ENCODE measurements at regions not wholly inside any gene's neighbourhood (a gene's known extent, or its start where the extent isn't known, plus 50 kb on each side); places are given as distances from the start of the nearest gene placed in this dataset.
"Not testable (repeated sequence)": the region's sequence is repeated elsewhere in the genome, so short reads cannot be mapped to it uniquely, and the experiment has no call there.

GRCh38 chr2:63738019-63738418 lies 103.7 kb upstream of the UGP2 start:
- Histone ChIP-seq H3K4me2 (ENCODE audit: low read length) (no peak overlapping the region), H3K9ac (ENCODE audit: low read length) (no peak overlapping the region), H2AFZ (ENCODE audit: low read depth, low read length) (no peak overlapping the region), H3K36me3 (replicated peaks; ENCODE audit: low read depth, low read length) (no peaks in the 10 kb centered on the region), H3K4me3 (ENCODE audit: low read length) (no peak overlapping the region), H3K4me1 (ENCODE audit: low read length) (peaks cover 7% of the 10 kb centered on the region), H3K27me3 (ENCODE audit: low read depth, low read length) (no peaks in the 10 kb centered on the region), H3K9me3 (ENCODE audit: insufficient read depth, low read length) (no peaks in the 10 kb centered on the region), H3K27ac (ENCODE audit: low read length) (no peak overlapping the region), H4K20me1 (ENCODE audit: insufficient read depth, low read length) (no peaks in the 10 kb centered on the region), H3K79me2 (ENCODE audit: low read length) (no peaks in the 10 kb centered on the region)
- TF ChIP-seq EZH2phosphoT487 (IDR thresholded peaks at IDR 0.05; ENCODE audit: low read depth): no peak

GRCh38 chr2:63739180-63739579 lies 102.5 kb upstream of the UGP2 start:
- not testable (repeated sequence) for H3K9me3 ChIP-seq (ENCODE audit: insufficient read depth, low read length); H3K27me3 ChIP-seq (ENCODE audit: low read depth, low read length); H3K9ac ChIP-seq (ENCODE audit: low read length); H3K79me2 ChIP-seq (ENCODE audit: low read length); H3K4me3 ChIP-seq (ENCODE audit: low read length); H4K20me1 ChIP-seq (ENCODE audit: insufficient read depth, low read length); H3K27ac ChIP-seq (ENCODE audit: low read length); H3K4me2 ChIP-seq (ENCODE audit: low read length); H3K36me3 ChIP-seq (replicated peaks; ENCODE audit: low read depth, low read length); H2AFZ ChIP-seq (ENCODE audit: low read depth, low read length)
- H3K4me1 ChIP-seq (ENCODE audit: low read length): peaks cover 15% of the 10 kb centered on the region

- Histone ChIP-seq H3K4me3 (ENCODE audit: low read length) (no peak overlapping the region), H3K9me3 (ENCODE audit: insufficient read depth, low read length) (no peaks in the 10 kb centered on the region), H2AFZ (ENCODE audit: low read depth, low read length) (no peak overlapping the region), H3K27ac (ENCODE audit: low read length) (no peak overlapping the region), H3K4me1 (ENCODE audit: low read length) (peaks cover 23% of the 10 kb centered on the region), H3K4me2 (ENCODE audit: low read length) (no peak overlapping the region), H3K79me2 (ENCODE audit: low read length) (no peaks in the 10 kb centered on the region), H3K9ac (ENCODE audit: low read length) (no peak overlapping the region), H4K20me1 (ENCODE audit: insufficient read depth, low read length) (no peaks in the 10 kb centered on the region), H3K27me3 (ENCODE audit: low read depth, low read length) (no peaks in the 10 kb centered on the region), H3K36me3 (replicated peaks; ENCODE audit: low read depth, low read length) (no peaks in the 10 kb centered on the region)
- TF ChIP-seq EZH2phosphoT487 (IDR thresholded peaks at IDR 0.05; ENCODE audit: low read depth): no peak
- TF ChIP-seq CTCF (IDR thresholded peaks at IDR 0.05; ENCODE audit: low read depth, low read length): no peak
Observed at GRCh38 chr2:63740020-63740419, 101.7 kb upstream of the UGP2 start.

GRCh38 chr2:63740943-63741342 lies 100.8 kb upstream of the UGP2 start:
- H3K9ac ChIP-seq (ENCODE audit: low read length): no peak overlapping the region
- no peak overlapping the region for H3K4me2 ChIP-seq (ENCODE audit: low read length)

More at GRCh38 chr2:63740943-63741342, 100.8 kb upstream of the UGP2 start:
- Histone ChIP-seq H2AFZ (ENCODE audit: low read depth, low read length) (no peak overlapping the region), H3K79me2 (ENCODE audit: low read length) (no peaks in the 10 kb centered on the region), H3K27ac (ENCODE audit: low read length) (no peak overlapping the region), H3K36me3 (replicated peaks; ENCODE audit: low read depth, low read length) (no peaks in the 10 kb centered on the region), H3K27me3 (ENCODE audit: low read depth, low read length) (no peaks in the 10 kb centered on the region), H4K20me1 (ENCODE audit: insufficient read depth, low read length) (no peaks in the 10 kb centered on the region), H3K4me3 (ENCODE audit: low read length) (no peak overlapping the region), H3K9me3 (ENCODE audit: insufficient read depth, low read length) (no peaks in the 10 kb centered on the region), H3K4me1 (ENCODE audit: low read length) (peaks cover 30% of the 10 kb centered on the region)
- no peak for TF ChIP-seq CTCF (IDR thresholded peaks at IDR 0.05; ENCODE audit: low read depth, low read length)
- TF ChIP-seq EZH2phosphoT487 (IDR thresholded peaks at IDR 0.05; ENCODE audit: low read depth): no peak

Data from OCI-LY3 (cell line).